DND-41 (cell line): ENCODE measurements at regions not wholly inside any gene's neighbourhood (a gene's known extent, or its start where the extent isn't known, plus 50 kb on each side); places are given as distances from the start of the nearest gene placed in this dataset.
"Not testable (repeated sequence)": the region's sequence is repeated elsewhere in the genome, so short reads cannot be mapped to it uniquely, and the experiment has no call there.

Source experiments
- EZH2 ChIP-seq: IDR thresholded peaks from 3 replicates; pipeline ENCODE4 v1.6.1; 2012; ENCODE audit warnings: borderline replicate concordance, low read depth, mild to moderate bottlenecking, moderate library complexity, low read length, inconsistent platforms; ENCODE audit not compliant: severe bottlenecking
- TF ChIP-seq, protein P1 (sequence below): IDR thresholded peaks from 2 replicates; pipeline ENCODE4 v1.5.1; 2012; ENCODE audit warnings: borderline replicate concordance, low read length, moderate library complexity, mild to moderate bottlenecking; ENCODE audit not compliant: poor library complexity, severe bottlenecking; ENCODE audit errors: extremely low read depth

DNA sequence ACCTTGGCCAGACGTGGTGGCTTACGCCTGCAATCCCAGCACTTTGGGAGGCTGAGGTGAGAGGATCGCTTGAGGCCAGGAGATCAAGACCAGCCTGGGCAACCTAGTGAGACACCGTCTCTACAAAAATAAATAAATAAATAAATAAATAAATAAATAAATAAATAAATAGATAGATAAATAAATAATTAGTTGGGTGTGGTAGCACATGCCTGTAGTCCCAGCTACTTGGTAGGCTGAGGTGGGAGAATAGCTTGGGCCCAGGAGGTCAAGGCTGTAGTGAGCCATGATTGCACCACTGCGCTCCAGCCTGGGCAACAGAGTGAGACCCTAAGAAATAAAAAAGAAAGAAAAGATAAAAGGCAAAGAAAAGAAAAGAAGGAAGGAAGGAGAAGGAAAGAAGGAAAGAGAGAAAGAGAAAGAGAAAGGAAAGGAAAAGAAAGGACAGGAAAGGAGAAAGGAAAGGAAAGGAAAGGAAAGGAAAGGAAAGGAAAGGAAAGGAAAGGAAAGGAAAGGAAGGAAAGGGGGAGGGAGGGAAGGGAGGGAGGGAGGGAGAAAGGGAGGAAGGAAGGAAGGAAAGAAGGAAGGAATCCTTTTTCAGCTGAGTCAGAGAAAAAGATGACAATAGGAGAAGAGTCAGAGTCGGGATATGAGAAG, 404.8 kb downstream of the TSHZ3 start:
- TF ChIP-seq, protein P1, sequence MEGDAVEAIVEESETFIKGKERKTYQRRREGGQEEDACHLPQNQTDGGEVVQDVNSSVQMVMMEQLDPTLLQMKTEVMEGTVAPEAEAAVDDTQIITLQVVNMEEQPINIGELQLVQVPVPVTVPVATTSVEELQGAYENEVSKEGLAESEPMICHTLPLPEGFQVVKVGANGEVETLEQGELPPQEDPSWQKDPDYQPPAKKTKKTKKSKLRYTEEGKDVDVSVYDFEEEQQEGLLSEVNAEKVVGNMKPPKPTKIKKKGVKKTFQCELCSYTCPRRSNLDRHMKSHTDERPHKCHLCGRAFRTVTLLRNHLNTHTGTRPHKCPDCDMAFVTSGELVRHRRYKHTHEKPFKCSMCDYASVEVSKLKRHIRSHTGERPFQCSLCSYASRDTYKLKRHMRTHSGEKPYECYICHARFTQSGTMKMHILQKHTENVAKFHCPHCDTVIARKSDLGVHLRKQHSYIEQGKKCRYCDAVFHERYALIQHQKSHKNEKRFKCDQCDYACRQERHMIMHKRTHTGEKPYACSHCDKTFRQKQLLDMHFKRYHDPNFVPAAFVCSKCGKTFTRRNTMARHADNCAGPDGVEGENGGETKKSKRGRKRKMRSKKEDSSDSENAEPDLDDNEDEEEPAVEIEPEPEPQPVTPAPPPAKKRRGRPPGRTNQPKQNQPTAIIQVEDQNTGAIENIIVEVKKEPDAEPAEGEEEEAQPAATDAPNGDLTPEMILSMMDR, result not testable (repeated sequence)
- TF ChIP-seq EZH2, result not testable (repeated sequence)
